ENCODE measurements at regions not wholly inside any gene's neighbourhood (a gene's known extent, or its start where the extent isn't known, plus 50 kb on each side); places are given as distances from the start of the nearest gene placed in this dataset.
"Not testable (repeated sequence)": the region's sequence is repeated elsewhere in the genome, so short reads cannot be mapped to it uniquely, and the experiment has no call there.

DNA sequence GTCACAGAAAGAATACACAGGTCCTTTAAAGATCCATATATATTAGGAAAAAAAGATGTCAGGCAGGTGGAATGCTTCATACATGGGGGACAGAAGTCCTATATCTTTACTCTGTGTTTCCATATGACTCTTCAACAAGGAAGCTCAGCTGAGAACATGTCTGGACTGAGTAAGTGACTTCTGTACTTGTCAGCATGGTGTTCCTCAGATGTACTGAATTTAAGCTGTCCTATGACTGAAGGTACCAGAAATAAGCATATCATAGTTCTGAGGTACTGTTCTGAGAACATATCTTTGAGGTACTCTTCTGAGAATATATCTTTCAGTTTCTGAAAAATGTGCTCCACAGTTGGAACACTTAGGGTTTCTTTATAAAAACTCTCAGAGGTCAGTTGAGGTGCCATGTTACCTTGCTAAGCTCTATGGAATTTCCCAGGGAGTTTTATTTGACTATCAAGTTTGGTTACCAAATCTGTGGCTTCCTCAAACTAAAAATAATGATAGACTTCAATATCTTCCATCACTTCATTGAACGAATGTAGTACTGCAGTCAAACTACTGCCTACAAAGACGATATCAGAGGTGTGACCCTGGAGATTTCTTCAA, 597.2 kb upstream of the GNPDA2 start:
- Mint-ChIP-seq H3K27me3 (ENCODE audit: low read depth) (no peaks in the 10 kb centered on the region), H3K27ac (no peak overlapping the region), H3K36me3 (ENCODE audit: low read depth) (no peaks in the 10 kb centered on the region), H3K4me3 (no peak overlapping the region), H3K9me3 (peaks cover 18% of the 10 kb centered on the region), H3K4me1 (ENCODE audit: low read depth) (no peaks in the 10 kb centered on the region)
- no peak for DNase-seq (ENCODE audit: low spot score)

DNA sequence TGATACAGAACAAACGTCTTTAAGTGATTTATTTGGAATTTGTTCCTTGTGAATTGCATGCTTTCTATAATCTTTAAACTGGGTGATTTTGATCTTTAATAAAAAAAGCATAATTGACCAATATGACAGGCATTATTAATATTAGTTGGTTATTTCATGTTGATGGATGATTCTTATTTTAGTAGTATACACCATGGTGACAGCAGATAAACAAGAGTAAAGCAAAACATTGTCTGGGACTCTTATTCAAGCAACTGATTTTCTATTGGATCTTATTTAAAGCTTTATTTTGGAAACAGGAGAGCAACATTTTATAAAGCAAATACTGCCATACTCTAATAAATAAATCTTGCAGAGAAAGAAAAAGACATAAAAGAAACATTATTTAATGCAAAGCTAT, 591.4 kb upstream of the GNPDA2 start:
- H3K27me3 Mint-ChIP-seq (ENCODE audit: low read depth) = no peaks in the 10 kb centered on the region

DNA sequence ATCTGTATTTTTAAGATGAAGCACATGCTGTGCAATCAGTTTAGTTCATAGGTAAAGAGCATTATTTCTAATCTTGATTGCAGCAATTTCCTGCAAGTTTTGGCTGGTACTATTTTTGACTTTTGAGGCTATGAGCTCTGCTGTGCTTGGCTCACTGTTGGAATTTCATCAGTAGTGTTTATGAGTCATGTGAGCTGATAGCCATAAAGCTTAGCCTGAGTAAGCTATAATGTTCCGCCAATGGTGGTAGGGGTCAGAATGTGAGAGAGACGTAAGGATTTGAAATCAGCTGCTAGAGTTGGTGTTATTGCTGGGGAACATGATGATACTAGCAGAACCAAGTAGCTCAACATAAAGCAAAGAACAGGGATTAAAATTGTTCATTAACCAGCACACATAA, 590.9 kb upstream of the GNPDA2 start:
- no peaks in the 10 kb centered on the region for H3K4me1 Mint-ChIP-seq (ENCODE audit: low read depth)
- H3K36me3 Mint-ChIP-seq (ENCODE audit: low read depth) = no peaks in the 10 kb centered on the region
- no peak overlapping the region for H3K27ac Mint-ChIP-seq
- no peaks in the 10 kb centered on the region for H3K27me3 Mint-ChIP-seq (ENCODE audit: low read depth)
- H3K9me3 Mint-ChIP-seq = peaks cover 14% of the 10 kb centered on the region
- DNase-seq (ENCODE audit: low spot score) = no peak
- H3K4me3 Mint-ChIP-seq = no peak overlapping the region

More for the DNA sequence above, 591.4 kb upstream of the GNPDA2 start:
- peaks cover 12% of the 10 kb centered on the region for H3K9me3 Mint-ChIP-seq
- no peak overlapping the region for H3K4me3 Mint-ChIP-seq
- H3K36me3 Mint-ChIP-seq (ENCODE audit: low read depth) = no peaks in the 10 kb centered on the region
- H3K27ac Mint-ChIP-seq = no peak overlapping the region
- no peak for DNase-seq (ENCODE audit: low spot score)
- no peaks in the 10 kb centered on the region for H3K4me1 Mint-ChIP-seq (ENCODE audit: low read depth)

DNA sequence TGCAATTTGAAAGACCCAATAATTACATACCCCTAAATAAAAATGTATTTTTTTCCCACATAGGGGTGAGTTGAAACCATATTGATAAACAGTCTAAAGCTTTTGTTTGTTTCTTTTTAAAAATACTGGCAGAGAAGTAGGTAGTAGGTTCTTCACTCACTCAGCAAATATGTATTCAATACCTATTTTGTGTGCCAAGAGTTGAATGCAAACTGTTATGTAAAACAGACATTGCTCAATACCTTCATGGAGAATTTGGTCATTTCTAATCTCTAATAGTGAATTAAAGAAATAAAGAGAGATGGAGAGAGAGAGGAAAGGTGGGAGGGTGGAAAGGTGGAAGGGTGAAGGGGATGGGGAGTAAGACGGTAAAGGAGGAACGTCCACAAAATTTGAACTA, 589.9 kb upstream of the GNPDA2 start:
- Mint-ChIP-seq H3K4me3 (no peak overlapping the region), H3K9me3 (peaks cover 20% of the 10 kb centered on the region), H3K27ac (no peak overlapping the region), H3K36me3 (ENCODE audit: low read depth) (no peaks in the 10 kb centered on the region), H3K4me1 (ENCODE audit: low read depth) (no peaks in the 10 kb centered on the region), H3K27me3 (ENCODE audit: low read depth) (no peaks in the 10 kb centered on the region)
- DNase-seq (ENCODE audit: low spot score) = no peak

DNA sequence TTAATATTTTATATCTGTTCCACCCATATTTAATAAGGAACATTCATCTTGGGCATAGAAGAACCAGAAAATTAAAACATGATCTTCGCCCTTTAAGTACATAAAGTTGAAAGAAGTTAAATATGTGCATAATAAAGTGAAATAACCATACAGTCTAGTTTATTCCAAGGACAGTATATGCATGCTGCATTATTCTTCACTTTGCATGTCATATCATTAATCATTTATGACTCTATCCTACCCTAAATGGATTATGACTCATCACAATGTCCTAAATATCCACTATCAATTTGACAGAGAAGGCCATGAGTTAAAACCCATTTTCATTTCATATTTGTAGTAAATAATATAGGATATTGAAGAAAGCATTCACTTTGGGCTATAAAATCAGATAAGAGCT, 576.5 kb upstream of the GNPDA2 start:
- no peaks in the 10 kb centered on the region for H3K27me3 Mint-ChIP-seq (ENCODE audit: low read depth)
- H3K4me1 Mint-ChIP-seq (ENCODE audit: low read depth) = no peaks in the 10 kb centered on the region
- peaks cover 14% of the 10 kb centered on the region for H3K9me3 Mint-ChIP-seq
- no peak overlapping the region for H3K4me3 Mint-ChIP-seq
- no peak overlapping the region for H3K27ac Mint-ChIP-seq
- no peak for DNase-seq (ENCODE audit: low spot score)
- no peaks in the 10 kb centered on the region for H3K36me3 Mint-ChIP-seq (ENCODE audit: low read depth)

GRCh38 chr4:45294464-45294863, 568.1 kb upstream of the GNPDA2 start:
- Mint-ChIP-seq H3K27me3 (ENCODE audit: low read depth) (no peaks in the 10 kb centered on the region), H3K9me3 (peaks cover 27% of the 10 kb centered on the region), H3K4me1 (ENCODE audit: low read depth) (no peaks in the 10 kb centered on the region), H3K4me3 (no peak overlapping the region), H3K36me3 (ENCODE audit: low read depth) (no peaks in the 10 kb centered on the region), H3K27ac (no peak overlapping the region)
- DNase-seq (ENCODE audit: low spot score) = no peak

DNA sequence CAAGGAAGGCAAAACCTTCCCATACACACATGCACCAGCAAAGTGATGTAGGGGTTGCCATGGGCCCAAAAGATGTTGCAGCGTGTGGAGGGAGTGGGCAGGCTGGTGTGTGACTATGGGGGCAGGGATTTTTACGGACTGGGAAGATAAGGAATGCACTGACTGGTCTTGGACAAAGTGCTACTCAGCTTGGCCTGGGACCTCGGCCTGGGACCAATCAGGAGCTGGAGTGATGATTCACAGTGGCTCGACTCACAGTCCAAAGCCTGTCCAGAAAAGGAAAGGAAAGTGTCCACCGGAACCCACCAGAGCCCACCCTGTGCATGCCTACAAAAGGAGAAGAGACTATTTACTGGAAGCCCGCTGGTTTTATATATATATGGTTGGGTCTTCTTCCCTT, 567.0 kb upstream of the GNPDA2 start:
- no peaks in the 10 kb centered on the region for H3K4me1 Mint-ChIP-seq (ENCODE audit: low read depth)

GRCh38 chr4:45292844-45293243, 566.5 kb upstream of the GNPDA2 start:
- no peaks in the 10 kb centered on the region for H3K36me3 Mint-ChIP-seq (ENCODE audit: low read depth)
- H3K9me3 Mint-ChIP-seq = peaks cover 25% of the 10 kb centered on the region
- DNase-seq (ENCODE audit: low spot score) = no peak
- H3K4me3 Mint-ChIP-seq = no peak overlapping the region
- H3K27me3 Mint-ChIP-seq (ENCODE audit: low read depth) = no peaks in the 10 kb centered on the region
- H3K27ac Mint-ChIP-seq = no peak overlapping the region
- no peaks in the 10 kb centered on the region for H3K4me1 Mint-ChIP-seq (ENCODE audit: low read depth)

More for the DNA sequence above, 567.0 kb upstream of the GNPDA2 start:
- Mint-ChIP-seq H3K27ac (no peak overlapping the region), H3K27me3 (ENCODE audit: low read depth) (no peaks in the 10 kb centered on the region), H3K4me3 (no peak overlapping the region), H3K9me3 (peaks cover 27% of the 10 kb centered on the region), H3K36me3 (ENCODE audit: low read depth) (no peaks in the 10 kb centered on the region)
- DNase-seq (ENCODE audit: low spot score) = no peak

- Mint-ChIP-seq H3K4me3 (no peak overlapping the region), H3K4me1 (ENCODE audit: low read depth) (no peaks in the 10 kb centered on the region), H3K9me3 (peaks cover 14% of the 10 kb centered on the region), H3K36me3 (ENCODE audit: low read depth) (no peaks in the 10 kb centered on the region), H3K27ac (no peak overlapping the region), H3K27me3 (ENCODE audit: low read depth) (no peaks in the 10 kb centered on the region)
- DNase-seq (ENCODE audit: low spot score) = no peak
Measured at GRCh38 chr4:45284400-45285085, 558.2 kb upstream of the GNPDA2 start.

DNA sequence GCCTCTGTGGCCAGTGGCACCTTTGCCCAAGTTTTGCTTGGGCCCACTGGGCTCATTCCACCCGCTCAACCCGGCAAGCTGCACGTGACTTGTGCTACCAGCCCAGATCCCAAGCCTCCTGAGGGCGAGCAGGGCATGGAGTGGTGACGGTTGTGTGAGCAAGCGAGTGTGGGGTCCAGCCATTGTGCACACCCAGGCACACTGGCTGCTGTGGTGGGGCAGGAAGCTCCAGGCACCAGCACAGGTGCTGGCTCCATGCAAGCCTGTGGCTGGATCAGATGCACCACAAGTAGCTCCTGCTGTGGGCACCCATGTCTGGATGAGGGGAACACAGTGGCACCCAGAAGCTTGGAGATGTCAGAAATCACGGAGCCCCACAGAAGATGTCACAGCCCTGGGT, 557.0 kb upstream of the GNPDA2 start:
- no peaks in the 10 kb centered on the region for H3K36me3 Mint-ChIP-seq (ENCODE audit: low read depth)
- H3K4me1 Mint-ChIP-seq (ENCODE audit: low read depth) = no peaks in the 10 kb centered on the region
- no peaks in the 10 kb centered on the region for H3K27me3 Mint-ChIP-seq (ENCODE audit: low read depth)
- H3K27ac Mint-ChIP-seq = no peak overlapping the region
- no peak for DNase-seq (ENCODE audit: low spot score)
- H3K9me3 Mint-ChIP-seq = peaks cover 14% of the 10 kb centered on the region
- no peak overlapping the region for H3K4me3 Mint-ChIP-seq

- Mint-ChIP-seq H3K27me3 (ENCODE audit: low read depth) (no peaks in the 10 kb centered on the region), H3K9me3 (peaks cover 5% of the 10 kb centered on the region), H3K4me1 (ENCODE audit: low read depth) (no peaks in the 10 kb centered on the region), H3K27ac (no peak overlapping the region), H3K36me3 (ENCODE audit: low read depth) (no peaks in the 10 kb centered on the region), H3K4me3 (no peak overlapping the region)
- DNase-seq (ENCODE audit: low spot score) = no peak
Measured at GRCh38 chr4:45280121-45280520, 553.8 kb upstream of the GNPDA2 start.

DNA sequence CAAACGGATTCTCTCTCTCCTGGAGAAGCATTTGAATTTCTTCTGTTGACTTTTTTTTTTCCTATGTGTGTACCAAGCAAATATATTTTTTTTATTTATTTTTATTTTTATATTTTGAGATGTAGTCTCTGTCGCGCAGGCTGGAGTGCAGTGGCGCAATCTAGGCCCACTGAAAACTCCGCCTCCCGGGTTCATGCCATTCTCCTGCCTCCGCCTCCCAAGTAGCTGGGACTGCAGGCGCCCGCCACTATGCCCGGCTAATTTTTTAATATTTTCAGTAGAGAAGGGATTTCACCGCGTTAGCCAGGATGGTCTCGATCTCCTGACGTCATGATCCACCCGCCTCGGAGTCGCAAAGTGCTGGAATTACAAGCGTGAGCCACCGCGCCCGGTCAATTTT, 549.5 kb upstream of the GNPDA2 start:
- Mint-ChIP-seq H3K27me3 (ENCODE audit: low read depth) (no peaks in the 10 kb centered on the region), H3K4me1 (ENCODE audit: low read depth) (no peaks in the 10 kb centered on the region), H3K4me3 (no peak overlapping the region), H3K9me3 (peaks cover 12% of the 10 kb centered on the region), H3K36me3 (ENCODE audit: low read depth) (no peaks in the 10 kb centered on the region), H3K27ac (no peak overlapping the region)
- DNase-seq (ENCODE audit: low spot score) = no peak

GRCh38 chr4:45248106-45248505, 521.8 kb upstream of the GNPDA2 start:
- not testable (repeated sequence) for H3K27ac Mint-ChIP-seq; H3K27me3 Mint-ChIP-seq (ENCODE audit: low read depth); H3K36me3 Mint-ChIP-seq (ENCODE audit: low read depth); H3K4me3 Mint-ChIP-seq; DNase-seq (ENCODE audit: low spot score); H3K4me1 Mint-ChIP-seq (ENCODE audit: low read depth)
- H3K9me3 Mint-ChIP-seq = peaks cover 28% of the 10 kb centered on the region

DNA sequence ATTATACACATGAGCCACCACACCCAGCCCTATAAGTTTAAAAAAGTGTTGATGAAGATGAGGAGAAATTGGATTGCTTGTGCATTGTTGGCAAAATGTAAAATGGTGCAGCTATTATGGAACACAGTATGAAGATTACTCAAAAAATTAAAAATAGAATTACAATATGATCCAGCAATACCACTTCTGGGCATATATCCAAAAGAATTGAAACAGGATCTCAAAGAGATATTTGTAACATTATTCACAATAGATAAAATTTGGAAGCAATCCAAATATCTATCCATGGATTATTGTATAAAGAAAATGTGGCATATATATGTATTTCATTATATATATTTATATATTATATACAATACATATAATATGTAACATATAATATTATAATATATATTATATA, 515.6 kb upstream of the GNPDA2 start:
- Mint-ChIP-seq H3K9me3 (peaks cover 10% of the 10 kb centered on the region), H3K27ac (no peak overlapping the region), H3K36me3 (ENCODE audit: low read depth) (no peaks in the 10 kb centered on the region), H3K27me3 (ENCODE audit: low read depth) (no peaks in the 10 kb centered on the region), H3K4me1 (ENCODE audit: low read depth) (no peaks in the 10 kb centered on the region), H3K4me3 (no peak overlapping the region)
- no peak for DNase-seq (ENCODE audit: low spot score)

DNA sequence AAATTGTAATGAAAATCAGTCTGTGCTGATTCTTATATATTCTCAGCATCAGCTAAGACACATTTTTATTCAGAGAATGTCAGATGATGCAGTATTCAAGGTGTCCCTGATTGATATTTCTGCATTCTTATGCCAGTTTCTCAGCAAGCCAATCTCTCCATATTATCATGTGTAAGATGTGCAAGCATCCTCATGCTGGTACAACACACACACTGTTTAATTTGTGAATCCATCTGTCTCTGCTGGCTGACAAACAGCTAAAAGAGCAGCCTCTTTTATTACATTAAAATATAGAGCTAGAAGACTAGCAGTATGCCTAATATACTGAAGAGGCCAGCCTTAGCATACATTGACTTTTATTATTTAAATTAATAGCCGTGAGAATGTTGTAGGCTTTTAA, 502.9 kb upstream of the GNPDA2 start:
- no peak overlapping the region for H3K4me3 Mint-ChIP-seq
- no peaks in the 10 kb centered on the region for H3K27me3 Mint-ChIP-seq (ENCODE audit: low read depth)
- no peaks in the 10 kb centered on the region for H3K4me1 Mint-ChIP-seq (ENCODE audit: low read depth)
- no peak overlapping the region for H3K27ac Mint-ChIP-seq
- H3K36me3 Mint-ChIP-seq (ENCODE audit: low read depth) = no peaks in the 10 kb centered on the region
- H3K9me3 Mint-ChIP-seq = peaks cover 3% of the 10 kb centered on the region
- no peak for DNase-seq (ENCODE audit: low spot score)

Data from T-helper 2 cell treated with Interferon-gamma antibody and Interleukin-4, amounts not matched to agents 5 μg/mL and 100 μg/mL, for 36 hours (primary cell).